GM23338 (cell line): ENCODE measurements at regions not wholly inside any gene's neighbourhood (a gene's known extent, or its start where the extent isn't known, plus 50 kb on each side); places are given as distances from the start of the nearest gene placed in this dataset.

Source experiments
- ATAC-seq: fragments of 200-7000 bp; cut with Tn5 transposase; 3 replicates; pipeline ENCODE4 v1.9.1; 2020
- DNase-seq: peaks from one replicate; pipeline ENCODE4 v3.0.0-alpha.2; 2015; ENCODE audit warnings: low spot score
- H2AFZ ChIP-seq: fragments of 200-600 bp; sonication (generic); 2 replicates; pipeline ENCODE4 v1.8.0; 2016; ENCODE audit warnings: antibody characterized with exemption, mild to moderate bottlenecking, moderate library complexity
- H3F3A ChIP-seq: fragments of 200-600 bp; sonication (generic); replicated peaks from 2 replicates; pipeline ENCODE4 v1.8.0; 2017; ENCODE audit warnings: antibody characterized with exemption, mixed run types, low read depth
- H3K27ac ChIP-seq: fragments of 200-600 bp; sonication (generic); 2 replicates; pipeline ENCODE4 v1.6.1; 2016; ENCODE audit warnings: low read depth
- H3K27me3 ChIP-seq: fragments of 200-600 bp; sonication (generic); 2 replicates; pipeline ENCODE4 v1.8.0; 2016; ENCODE audit warnings: mild to moderate bottlenecking, mixed run types, moderate library complexity; ENCODE audit not compliant: insufficient read depth
- H3K36me3 ChIP-seq: fragments of 200-600 bp; sonication (generic); 2 replicates; pipeline ENCODE4 v1.8.0; 2016; ENCODE audit warnings: mild to moderate bottlenecking; ENCODE audit not compliant: insufficient read depth
- H3K4me1 ChIP-seq: fragments of 200-600 bp; sonication (generic); 2 replicates; pipeline ENCODE4 v1.8.0; 2016; ENCODE audit warnings: mild to moderate bottlenecking, moderate library complexity; ENCODE audit not compliant: insufficient read depth
- H3K4me2 ChIP-seq: fragments of 200-600 bp; sonication (generic); 2 replicates; pipeline ENCODE4 v1.7.1; 2017; ENCODE audit warnings: mixed run types
- H3K4me3 ChIP-seq: fragments of 200-600 bp; sonication (generic); 2 replicates; pipeline ENCODE4 v1.6.1; 2016; ENCODE audit warnings: mixed run types
- H3K79me2 ChIP-seq: fragments of 200-600 bp; sonication (generic); replicated peaks from 2 replicates; pipeline ENCODE4 v1.8.0; 2017; ENCODE audit warnings: mild to moderate bottlenecking; ENCODE audit not compliant: insufficient read depth
- H3K9me2 ChIP-seq: fragments of 200-600 bp; sonication (generic); 2 replicates; pipeline ENCODE4 v1.8.0; 2017; ENCODE audit not compliant: insufficient read depth
- H4K20me1 ChIP-seq: fragments of 200-600 bp; sonication (generic); replicated peaks from 2 replicates; pipeline ENCODE4 v1.8.0; 2017; ENCODE audit warnings: mild to moderate bottlenecking; ENCODE audit not compliant: insufficient read depth
- H3K27ac Mint-ChIP-seq: 2 replicates; pipeline ENCODE4 v1.8.0; 2020; ENCODE audit warnings: inconsistent platforms, mild to moderate bottlenecking, moderate library complexity, mixed read lengths
- H3K27me3 Mint-ChIP-seq: 3 replicates; pipeline ENCODE4 v1.8.0; 2022; ENCODE audit warnings: low read depth, mild to moderate bottlenecking, moderate library complexity, mixed read lengths, inconsistent platforms; ENCODE audit not compliant: insufficient read depth, poor library complexity
- H3K36me3 Mint-ChIP-seq: 3 replicates; pipeline ENCODE4 v1.8.0; 2021; ENCODE audit warnings: low read depth, mild to moderate bottlenecking, inconsistent platforms, moderate library complexity, mixed read lengths
- H3K4me1 Mint-ChIP-seq: 3 replicates; pipeline ENCODE4 v1.8.0; 2020; ENCODE audit warnings: mild to moderate bottlenecking, inconsistent platforms, mixed read lengths
- H3K4me3 Mint-ChIP-seq: 3 replicates; pipeline ENCODE4 v1.8.0; 2021; ENCODE audit warnings: moderate library complexity, mild to moderate bottlenecking, inconsistent platforms, mixed read lengths
- H3K9me3 Mint-ChIP-seq: 3 replicates; pipeline ENCODE4 v1.8.0; 2020; ENCODE audit warnings: moderate library complexity, mild to moderate bottlenecking, inconsistent platforms, mixed read lengths
- EZH2phosphoT487 ChIP-seq: fragments of 200-600 bp; sonication (generic); IDR thresholded peaks from one replicate; pipeline ENCODE4 v1.8.1; 2018; ENCODE audit warnings: antibody characterized with exemption; ENCODE audit not compliant: unreplicated experiment
- NANOG ChIP-seq: IDR thresholded peaks from 2 replicates; pipeline ENCODE4 v1.6.1; 2016; ENCODE audit warnings: antibody characterized with exemption, borderline replicate concordance
- POLR2AphosphoS5 ChIP-seq: IDR thresholded peaks from 2 replicates; pipeline ENCODE4 v1.6.1; 2016; ENCODE audit warnings: antibody characterized with exemption, low read depth
- ZNF114 ChIP-seq: fragments of 250-450 bp; sonication (Bioruptor Pico); IDR thresholded peaks from 2 replicates; pipeline ENCODE4 v1.5.0; 2020; ENCODE audit warnings: mild to moderate bottlenecking, moderate library complexity
- ZNF331 ChIP-seq: fragments of 250-450 bp; sonication (Bioruptor Pico); IDR thresholded peaks from 2 replicates; pipeline ENCODE4 v1.5.0; 2020; ENCODE audit warnings: low read depth, mild to moderate bottlenecking, moderate library complexity
- TF ChIP-seq, protein P1 (sequence below): IDR thresholded peaks from one replicate; pipeline ENCODE4 v1.6.1; 2018; ENCODE audit warnings: antibody characterized with exemption; ENCODE audit not compliant: unreplicated experiment
- TF ChIP-seq, protein P2 (sequence below), 2 experiments: fragments of 200-600 bp in 1 of 2; sonication (generic) in 1 of 2; conservative IDR thresholded peaks; 2 replicates each; pipeline versions ENCODE4 v1.5.1 to v1.6.1; 2016 to 2017; ENCODE audit warnings: antibody characterized with exemption in 2 of 2, low read depth in 2 of 2, mild to moderate bottlenecking in 2 of 2, moderate library complexity in 1 of 2

DNA sequence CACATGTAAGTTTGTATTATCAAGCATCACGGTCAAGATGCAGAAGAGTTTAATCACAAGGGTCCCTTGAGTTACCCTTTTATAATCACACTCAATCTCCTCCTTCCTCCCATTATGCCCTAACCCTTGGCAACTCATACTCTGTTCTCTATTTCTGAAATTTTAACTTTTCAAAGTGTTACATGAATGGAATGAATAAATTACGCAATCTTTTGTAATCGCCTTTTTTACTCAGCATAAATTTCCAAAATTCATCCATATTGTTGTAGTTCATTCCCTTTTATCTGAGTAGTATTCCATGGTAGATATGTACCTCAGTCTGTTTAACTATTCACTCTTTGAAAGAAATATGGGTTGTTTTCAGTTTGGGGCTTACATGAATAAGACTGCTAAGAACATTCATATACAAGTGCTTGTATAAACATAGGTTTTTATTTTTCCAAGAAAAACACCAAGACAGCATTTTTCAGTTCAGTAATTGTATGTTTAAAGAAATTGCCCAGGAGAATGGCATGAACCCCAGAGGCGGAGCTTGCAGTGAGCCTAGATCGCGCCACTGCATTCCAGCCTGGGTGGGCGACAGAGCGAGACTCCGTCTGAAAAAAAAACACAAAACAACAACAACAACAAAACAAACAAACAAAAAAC is 430.9 kb upstream of the KCNH7 start (continued):
- TF ChIP-seq, protein P1, sequence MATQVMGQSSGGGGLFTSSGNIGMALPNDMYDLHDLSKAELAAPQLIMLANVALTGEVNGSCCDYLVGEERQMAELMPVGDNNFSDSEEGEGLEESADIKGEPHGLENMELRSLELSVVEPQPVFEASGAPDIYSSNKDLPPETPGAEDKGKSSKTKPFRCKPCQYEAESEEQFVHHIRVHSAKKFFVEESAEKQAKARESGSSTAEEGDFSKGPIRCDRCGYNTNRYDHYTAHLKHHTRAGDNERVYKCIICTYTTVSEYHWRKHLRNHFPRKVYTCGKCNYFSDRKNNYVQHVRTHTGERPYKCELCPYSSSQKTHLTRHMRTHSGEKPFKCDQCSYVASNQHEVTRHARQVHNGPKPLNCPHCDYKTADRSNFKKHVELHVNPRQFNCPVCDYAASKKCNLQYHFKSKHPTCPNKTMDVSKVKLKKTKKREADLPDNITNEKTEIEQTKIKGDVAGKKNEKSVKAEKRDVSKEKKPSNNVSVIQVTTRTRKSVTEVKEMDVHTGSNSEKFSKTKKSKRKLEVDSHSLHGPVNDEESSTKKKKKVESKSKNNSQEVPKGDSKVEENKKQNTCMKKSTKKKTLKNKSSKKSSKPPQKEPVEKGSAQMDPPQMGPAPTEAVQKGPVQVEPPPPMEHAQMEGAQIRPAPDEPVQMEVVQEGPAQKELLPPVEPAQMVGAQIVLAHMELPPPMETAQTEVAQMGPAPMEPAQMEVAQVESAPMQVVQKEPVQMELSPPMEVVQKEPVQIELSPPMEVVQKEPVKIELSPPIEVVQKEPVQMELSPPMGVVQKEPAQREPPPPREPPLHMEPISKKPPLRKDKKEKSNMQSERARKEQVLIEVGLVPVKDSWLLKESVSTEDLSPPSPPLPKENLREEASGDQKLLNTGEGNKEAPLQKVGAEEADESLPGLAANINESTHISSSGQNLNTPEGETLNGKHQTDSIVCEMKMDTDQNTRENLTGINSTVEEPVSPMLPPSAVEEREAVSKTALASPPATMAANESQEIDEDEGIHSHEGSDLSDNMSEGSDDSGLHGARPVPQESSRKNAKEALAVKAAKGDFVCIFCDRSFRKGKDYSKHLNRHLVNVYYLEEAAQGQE = no peak
- no peak for TF ChIP-seq ZNF331 (CRISPR knock-in tag)
- TF ChIP-seq ZNF114 (CRISPR knock-in tag) = no peak

DNA sequence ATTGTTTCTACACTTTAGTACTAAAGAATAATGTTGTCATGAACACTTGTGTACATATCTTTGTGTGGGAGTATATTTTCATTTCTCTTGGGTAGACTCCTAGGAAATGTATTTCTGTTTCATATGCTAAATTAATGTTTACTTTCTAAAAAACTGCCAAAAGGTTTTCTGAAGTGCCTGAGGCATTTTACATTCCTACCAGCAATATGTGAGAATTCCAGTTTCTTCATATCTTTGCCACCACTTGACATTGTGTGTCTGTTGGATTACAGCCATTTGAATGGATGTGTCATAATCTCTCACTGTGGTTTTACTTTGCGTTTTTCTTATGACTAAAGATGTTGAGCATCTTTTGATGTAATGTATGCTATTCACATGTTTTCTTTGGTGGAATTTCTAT is 428.2 kb upstream of the KCNH7 start:
- Mint-ChIP-seq H3K27me3 (no peaks in the 10 kb centered on the region), H3K36me3 (no peaks in the 10 kb centered on the region), H3K27ac (no peak overlapping the region), H3K4me1 (no peaks in the 10 kb centered on the region), H3K9me3 (no peaks in the 10 kb centered on the region), H3K4me3 (no peak overlapping the region)
- no peaks in the 10 kb centered on the region for H3F3A ChIP-seq
- no peaks in the 10 kb centered on the region for H3K36me3 ChIP-seq
- H3K4me2 ChIP-seq = no peak overlapping the region
- no peak overlapping the region for H3K4me3 ChIP-seq
- DNase-seq (no peak), ATAC-seq (no peak)
- no peaks in the 10 kb centered on the region for H3K27me3 ChIP-seq
- TF ChIP-seq, protein P2, sequence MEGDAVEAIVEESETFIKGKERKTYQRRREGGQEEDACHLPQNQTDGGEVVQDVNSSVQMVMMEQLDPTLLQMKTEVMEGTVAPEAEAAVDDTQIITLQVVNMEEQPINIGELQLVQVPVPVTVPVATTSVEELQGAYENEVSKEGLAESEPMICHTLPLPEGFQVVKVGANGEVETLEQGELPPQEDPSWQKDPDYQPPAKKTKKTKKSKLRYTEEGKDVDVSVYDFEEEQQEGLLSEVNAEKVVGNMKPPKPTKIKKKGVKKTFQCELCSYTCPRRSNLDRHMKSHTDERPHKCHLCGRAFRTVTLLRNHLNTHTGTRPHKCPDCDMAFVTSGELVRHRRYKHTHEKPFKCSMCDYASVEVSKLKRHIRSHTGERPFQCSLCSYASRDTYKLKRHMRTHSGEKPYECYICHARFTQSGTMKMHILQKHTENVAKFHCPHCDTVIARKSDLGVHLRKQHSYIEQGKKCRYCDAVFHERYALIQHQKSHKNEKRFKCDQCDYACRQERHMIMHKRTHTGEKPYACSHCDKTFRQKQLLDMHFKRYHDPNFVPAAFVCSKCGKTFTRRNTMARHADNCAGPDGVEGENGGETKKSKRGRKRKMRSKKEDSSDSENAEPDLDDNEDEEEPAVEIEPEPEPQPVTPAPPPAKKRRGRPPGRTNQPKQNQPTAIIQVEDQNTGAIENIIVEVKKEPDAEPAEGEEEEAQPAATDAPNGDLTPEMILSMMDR (conservative IDR thresholded peaks at IDR 0.05; ENCODE audit: low read depth in 2 of 2) = no peak
- TF ChIP-seq NANOG = no peak
- no peak for TF ChIP-seq EZH2phosphoT487
- TF ChIP-seq POLR2AphosphoS5 = no peak
- TF ChIP-seq, protein P1 = no peak
- no peak overlapping the region for H3K27ac ChIP-seq
- no peak overlapping the region for H2AFZ ChIP-seq
- H3K9me2 ChIP-seq = no peaks in the 10 kb centered on the region
- H3K79me2 ChIP-seq = no peaks in the 10 kb centered on the region
- H4K20me1 ChIP-seq = no peaks in the 10 kb centered on the region
- no peaks in the 10 kb centered on the region for H3K4me1 ChIP-seq
